ENCODE measurements at regions not wholly inside any gene's neighbourhood (a gene's known extent, or its start where the extent isn't known, plus 50 kb on each side); places are given as distances from the start of the nearest gene placed in this dataset.

GRCh38 chr6:4560221-4561077 lies 215.8 kb upstream of the CDYL start:
- no peak for DNase-seq (ENCODE audit: low read depth in 2 of 2)

GRCh38 chr6:4559281-4559875 lies 216.8 kb upstream of the CDYL start:
- DNase-seq (ENCODE audit: low read depth in 2 of 2): no peak

- DNase-seq (ENCODE audit: low read depth in 2 of 2): no peak
These were observed 221.6 kb upstream of the CDYL start for GRCh38 chr6:4554645-4555044.

GRCh38 chr6:4553387-4553786 lies 222.8 kb upstream of the CDYL start:
- DNase-seq (ENCODE audit: low read depth in 2 of 2): no peak

GRCh38 chr6:4550227-4550597 lies 226.0 kb upstream of the CDYL start:
- DNase-seq (ENCODE audit: low read depth in 2 of 2): no peak

- no peak for DNase-seq (ENCODE audit: low read depth in 2 of 2)
These were observed 226.5 kb upstream of the CDYL start for GRCh38 chr6:4549556-4550226.

- DNase-seq (ENCODE audit: low read depth in 2 of 2): no peak
These were observed 230.3 kb upstream of the CDYL start for GRCh38 chr6:4545893-4546292.

GRCh38 chr6:4543596-4543995 lies 232.6 kb upstream of the CDYL start:
- no peak for DNase-seq (ENCODE audit: low read depth in 2 of 2)

- DNase-seq (ENCODE audit: low read depth in 2 of 2): no peak
These were observed 242.6 kb upstream of the CDYL start for GRCh38 chr6:4533576-4533975.

- no peak for DNase-seq (ENCODE audit: low read depth in 2 of 2)
These were observed 244.8 kb upstream of the CDYL start for GRCh38 chr6:4531406-4531805.

GRCh38 chr6:4522453-4522852 lies 253.8 kb upstream of the CDYL start:
- DNase-seq (ENCODE audit: low read depth in 2 of 2): no peak

- no peak for DNase-seq (ENCODE audit: low read depth in 2 of 2)
These were observed 255.1 kb upstream of the CDYL start for GRCh38 chr6:4521070-4521469.

- no peak for DNase-seq (ENCODE audit: low read depth in 2 of 2)
These were observed 257.7 kb upstream of the CDYL start for GRCh38 chr6:4518506-4518905.

GRCh38 chr6:4516206-4516605 lies 260.0 kb upstream of the CDYL start:
- DNase-seq (ENCODE audit: low read depth in 2 of 2): no peak

- DNase-seq (ENCODE audit: low read depth in 2 of 2): no peak
These were observed 262.6 kb upstream of the CDYL start for GRCh38 chr6:4513561-4513960.

- DNase-seq (ENCODE audit: low read depth in 2 of 2): no peak
These were observed 264.1 kb upstream of the CDYL start for GRCh38 chr6:4512051-4512471.

GRCh38 chr6:4511641-4512020 lies 264.6 kb upstream of the CDYL start:
- DNase-seq (ENCODE audit: low read depth in 2 of 2): no peak

- no peak for DNase-seq (ENCODE audit: low read depth in 2 of 2)
These were observed 265.1 kb upstream of the CDYL start for GRCh38 chr6:4510906-4511640.

- no peak for DNase-seq (ENCODE audit: low read depth in 2 of 2)
These were observed 265.9 kb upstream of the CDYL start for GRCh38 chr6:4510317-4510716.

- DNase-seq (ENCODE audit: low read depth in 2 of 2): no peak
These were observed 266.7 kb upstream of the CDYL start for GRCh38 chr6:4509506-4509905.

GRCh38 chr6:4506792-4507191 lies 269.4 kb upstream of the CDYL start:
- DNase-seq (ENCODE audit: low read depth in 2 of 2): no peak

GRCh38 chr6:4506223-4506622 lies 270.0 kb upstream of the CDYL start:
- DNase-seq (ENCODE audit: low read depth in 2 of 2): no peak

All from stimulated activated CD8-positive, alpha-beta memory T cell treated with anti-CD3 and anti-CD28 coated beads, Interleukin-7, amount 100 ng/mL, for 4 hours (primary cell).